Body of pancreas (tissue), 4 donors: ENCODE measurements at regions not wholly inside any gene's neighbourhood (a gene's known extent, or its start where the extent isn't known, plus 50 kb on each side); places are given as distances from the start of the nearest gene placed in this dataset.

ENCODE experiments used
- CTCF ChIP-seq, 7 experiments: fragments of 450-650 bp in 4 of 7; fragments of 200-600 bp in 3 of 7; sonication (generic) in 3 of 7; IDR thresholded peaks; one replicate each; pipeline ENCODE4 v1.5.1; 2016 to 2019; ENCODE audit warnings: antibody characterized with exemption in 7 of 7
- POLR2A ChIP-seq, 3 donors: fragments of 450-650 bp; IDR thresholded peaks; one replicate each; pipeline ENCODE4 v1.6.1; 2016; ENCODE audit warnings: antibody characterized with exemption in 3 of 3, mild to moderate bottlenecking in 2 of 3

GRCh38 chr1:208646431-208646830 is 402.2 kb upstream of the PLXNA2 start:
- TF ChIP-seq CTCF (IDR thresholded peaks at IDR 0.05) (no peak), POLR2A (IDR thresholded peaks at IDR 0.05) (no peak)
